ENCODE measurements at regions not wholly inside any gene's neighbourhood (a gene's known extent, or its start where the extent isn't known, plus 50 kb on each side); places are given as distances from the start of the nearest gene placed in this dataset.
A peak's percentile ranks its signal among the peaks of the same experiment; 100 is the strongest.

DNA sequence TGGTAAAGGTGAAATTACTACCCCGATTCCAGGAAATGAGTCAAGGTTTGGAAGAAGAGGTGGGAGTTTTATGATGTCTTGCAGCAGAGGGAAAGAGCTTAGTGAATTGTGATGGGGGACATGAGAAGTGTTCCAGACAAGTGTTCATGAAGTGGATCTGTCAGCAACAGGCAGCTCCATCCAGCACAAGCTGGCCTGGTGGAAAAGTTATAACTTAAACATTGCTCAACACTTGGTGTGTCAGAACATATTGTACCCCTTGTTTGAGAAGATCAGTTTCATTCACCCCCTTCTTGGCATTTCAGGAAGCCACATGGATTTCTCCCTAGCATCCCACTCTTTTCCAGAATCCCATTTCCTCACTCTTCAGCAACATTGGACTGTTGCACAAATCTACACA is 222.0 kb downstream of the B3GLCT start:
- H4K20me1 ChIP-seq (ENCODE audit: insufficient read depth, low read length, poor library complexity, severe bottlenecking), result no peaks in the 10 kb centered on the region
- no peaks in the 10 kb centered on the region for H3F3A ChIP-seq (ENCODE audit: low read depth)
- no peaks in the 10 kb centered on the region for H3K27me3 ChIP-seq (ENCODE audit: insufficient read depth, low read length, poor library complexity, severe bottlenecking)

DNA sequence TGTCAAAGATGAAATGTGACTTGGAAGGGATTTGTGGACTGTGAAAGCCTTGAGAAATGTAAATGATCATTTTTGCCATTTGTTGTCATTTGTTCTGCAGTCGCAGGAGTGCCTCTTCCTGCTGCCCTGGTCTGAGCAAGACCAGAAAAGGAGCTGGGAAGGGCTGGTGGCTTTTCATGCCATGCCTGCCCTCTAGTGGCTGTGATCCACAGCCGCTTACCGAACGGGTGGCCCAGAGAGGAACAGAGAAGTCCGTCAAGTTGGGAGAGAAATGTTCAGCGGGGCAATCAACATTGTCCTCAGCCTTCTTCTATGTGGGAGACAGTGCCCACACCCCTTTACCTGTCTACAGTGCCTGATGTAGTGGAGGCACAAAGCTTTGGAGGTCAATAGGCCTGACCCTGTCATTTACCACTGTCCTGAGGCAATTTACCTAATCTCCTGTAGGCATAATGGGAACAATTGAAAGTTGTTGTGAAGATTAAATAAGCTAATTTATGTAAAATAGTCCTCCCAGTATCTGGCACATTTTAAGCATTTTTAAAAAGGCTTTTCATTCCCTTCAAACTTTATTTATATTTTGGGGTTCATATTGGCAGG is 224.5 kb downstream of the B3GLCT start:
- H3F3A ChIP-seq (ENCODE audit: low read depth), result no peaks in the 10 kb centered on the region
- H3K9me2 ChIP-seq (replicated peaks; ENCODE audit: low read depth, low read length), result no peaks in the 10 kb centered on the region
- peak; percentile 97 for TF ChIP-seq CTCF (conservative IDR thresholded peaks at IDR 0.05; ENCODE audit: low read length)
- no peak for TF ChIP-seq EZH2phosphoT487 (IDR thresholded peaks at IDR 0.05; ENCODE audit: borderline replicate concordance)
- no peaks in the 10 kb centered on the region for H4K20me1 ChIP-seq (ENCODE audit: insufficient read depth, low read length, poor library complexity, severe bottlenecking)
- no peaks in the 10 kb centered on the region for H3K9me3 ChIP-seq (ENCODE audit: insufficient read depth, low read depth, low read length)
- peak overlapping the region; percentile 46 for H3K9ac ChIP-seq (ENCODE audit: low read depth, low read length, poor library complexity, severe bottlenecking)
- no peaks in the 10 kb centered on the region for H3K79me2 ChIP-seq (ENCODE audit: insufficient read depth, low read length)
- H3K4me2 ChIP-seq (ENCODE audit: low read depth, low read length, poor library complexity, severe bottlenecking), result peak overlapping the region; percentile 66
- H3K27me3 ChIP-seq (ENCODE audit: insufficient read depth, low read length, poor library complexity, severe bottlenecking), result no peaks in the 10 kb centered on the region
- H3K4me1 ChIP-seq (ENCODE audit: insufficient read depth, low read length, poor library complexity, severe bottlenecking), result peaks cover 5% of the 10 kb centered on the region
- peak overlapping the region; percentile 95 for H2AFZ ChIP-seq (ENCODE audit: low read length)
- peak overlapping the region; percentile 56 for H3K4me3 ChIP-seq (ENCODE audit: low read length, poor library complexity, severe bottlenecking)
- no peaks in the 10 kb centered on the region for H3K36me3 ChIP-seq (ENCODE audit: insufficient read depth, low read length)

More for the DNA sequence above, 222.0 kb downstream of the B3GLCT start:
- Histone ChIP-seq H3K36me3 (ENCODE audit: insufficient read depth, low read length) (no peaks in the 10 kb centered on the region), H3K9me2 (replicated peaks; ENCODE audit: low read depth, low read length) (no peaks in the 10 kb centered on the region), H3K4me3 (ENCODE audit: low read length, poor library complexity, severe bottlenecking) (no peak overlapping the region), H3K4me2 (ENCODE audit: low read depth, low read length, poor library complexity, severe bottlenecking) (no peak overlapping the region), H3K9ac (ENCODE audit: low read depth, low read length, poor library complexity, severe bottlenecking) (no peak overlapping the region), H3K9me3 (ENCODE audit: insufficient read depth, low read depth, low read length) (no peaks in the 10 kb centered on the region), H3K4me1 (ENCODE audit: insufficient read depth, low read length, poor library complexity, severe bottlenecking) (peaks cover 5% of the 10 kb centered on the region), H2AFZ (ENCODE audit: low read length) (no peak overlapping the region), H3K79me2 (ENCODE audit: insufficient read depth, low read length) (no peaks in the 10 kb centered on the region)
- no peak for TF ChIP-seq EZH2phosphoT487 (IDR thresholded peaks at IDR 0.05; ENCODE audit: borderline replicate concordance)
- no peak for TF ChIP-seq CTCF (conservative IDR thresholded peaks at IDR 0.05; ENCODE audit: low read length)

DNA sequence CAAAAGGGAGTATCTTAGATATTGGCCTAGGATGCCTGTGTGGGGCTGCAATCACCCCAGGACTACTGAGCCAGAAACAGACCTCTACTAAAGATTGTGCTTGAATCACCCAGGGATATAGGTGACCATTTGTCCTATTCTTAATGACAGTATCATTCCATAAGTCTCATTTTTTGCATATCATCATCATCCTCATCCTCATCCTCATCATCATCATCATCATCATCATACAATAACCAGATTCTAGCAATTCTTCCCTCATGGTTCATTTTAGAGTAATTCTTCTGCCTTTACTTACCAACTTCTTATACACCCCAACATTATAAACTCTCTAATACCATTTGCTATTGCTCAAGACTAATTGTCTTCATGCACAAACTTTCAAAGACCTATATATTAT is 226.6 kb downstream of the B3GLCT start:
- no peak overlapping the region for H3K4me3 ChIP-seq (ENCODE audit: low read length, poor library complexity, severe bottlenecking)
- H3K79me2 ChIP-seq (ENCODE audit: insufficient read depth, low read length), result no peaks in the 10 kb centered on the region
- no peaks in the 10 kb centered on the region for H3K9me2 ChIP-seq (replicated peaks; ENCODE audit: low read depth, low read length)
- H3K4me2 ChIP-seq (ENCODE audit: low read depth, low read length, poor library complexity, severe bottlenecking), result no peak overlapping the region
- H3K9ac ChIP-seq (ENCODE audit: low read depth, low read length, poor library complexity, severe bottlenecking), result no peak overlapping the region
- peaks cover 5% of the 10 kb centered on the region for H3K4me1 ChIP-seq (ENCODE audit: insufficient read depth, low read length, poor library complexity, severe bottlenecking)
- no peaks in the 10 kb centered on the region for H3F3A ChIP-seq (ENCODE audit: low read depth)
- no peaks in the 10 kb centered on the region for H3K27me3 ChIP-seq (ENCODE audit: insufficient read depth, low read length, poor library complexity, severe bottlenecking)
- H2AFZ ChIP-seq (ENCODE audit: low read length), result no peak overlapping the region
- H3K36me3 ChIP-seq (ENCODE audit: insufficient read depth, low read length), result no peaks in the 10 kb centered on the region
- H3K9me3 ChIP-seq (ENCODE audit: insufficient read depth, low read depth, low read length), result no peaks in the 10 kb centered on the region
- H4K20me1 ChIP-seq (ENCODE audit: insufficient read depth, low read length, poor library complexity, severe bottlenecking), result no peaks in the 10 kb centered on the region
- TF ChIP-seq CTCF (conservative IDR thresholded peaks at IDR 0.05; ENCODE audit: low read length) (no peak), EZH2phosphoT487 (IDR thresholded peaks at IDR 0.05; ENCODE audit: borderline replicate concordance) (no peak)

All from Loucy (cell line).